DND-41 (cell line): ENCODE measurements at regions not wholly inside any gene's neighbourhood (a gene's known extent, or its start where the extent isn't known, plus 50 kb on each side); places are given as distances from the start of the nearest gene placed in this dataset.

Experiments
- CTCF ChIP-seq: IDR thresholded peaks from 2 replicates; pipeline ENCODE4 v1.5.1; 2012; ENCODE audit warnings: borderline replicate concordance, low read length, moderate library complexity, mild to moderate bottlenecking; ENCODE audit not compliant: poor library complexity, severe bottlenecking; ENCODE audit errors: extremely low read depth
- EZH2 ChIP-seq: IDR thresholded peaks from 3 replicates; pipeline ENCODE4 v1.6.1; 2012; ENCODE audit warnings: borderline replicate concordance, low read depth, mild to moderate bottlenecking, moderate library complexity, low read length, inconsistent platforms; ENCODE audit not compliant: severe bottlenecking

GRCh38 chr5:107320846-107321245 lies 349.9 kb downstream of the EFNA5 start:
- TF ChIP-seq CTCF (no peak), EZH2 (no peak)
